Smooth muscle cell (in vitro differentiated cells): ENCODE measurements at regions not wholly inside any gene's neighbourhood (a gene's known extent, or its start where the extent isn't known, plus 50 kb on each side); places are given as distances from the start of the nearest gene placed in this dataset. TPM values are rescaled to one million over a fixed set of nuclear protein-coding genes. Genes with fewer than 3 reads are reported as not detected.

Experiments used
- small RNA-seq: library from RNA; depleted of rRNA; stranded (forward); fragments of <200 nt; gene quantifications from one replicate; pipeline ENCODE3, GENCODE V24; 2014

Small RNAs in the stretch of these regions (small RNA-seq; reads per million reads assigned to genes)
- gene AL353752.1 (not detected), gene RF00568 (not detected)
